D721Med (cell line): ENCODE measurements at regions not wholly inside any gene's neighbourhood (a gene's known extent, or its start where the extent isn't known, plus 50 kb on each side); places are given as distances from the start of the nearest gene placed in this dataset.

ENCODE experiments used
- DNase-seq: peaks from one replicate; pipeline ENCODE4 v3.0.0; 2011; ENCODE audit warnings: low spot score; ENCODE audit not compliant: insufficient read length
- FAIRE-seq: peaks from 2 replicates; lab custom pipeline; 2011; peaks lifted over from hg19 to GRCh38; lab: Jason Lieb, UNC
- CTCF ChIP-seq: IDR thresholded peaks from 2 replicates; pipeline ENCODE4 v1.5.1; 2012; ENCODE audit warnings: mild to moderate bottlenecking, control low read depth; ENCODE audit not compliant: insufficient read depth; ENCODE audit errors: missing control alignments

DNA sequence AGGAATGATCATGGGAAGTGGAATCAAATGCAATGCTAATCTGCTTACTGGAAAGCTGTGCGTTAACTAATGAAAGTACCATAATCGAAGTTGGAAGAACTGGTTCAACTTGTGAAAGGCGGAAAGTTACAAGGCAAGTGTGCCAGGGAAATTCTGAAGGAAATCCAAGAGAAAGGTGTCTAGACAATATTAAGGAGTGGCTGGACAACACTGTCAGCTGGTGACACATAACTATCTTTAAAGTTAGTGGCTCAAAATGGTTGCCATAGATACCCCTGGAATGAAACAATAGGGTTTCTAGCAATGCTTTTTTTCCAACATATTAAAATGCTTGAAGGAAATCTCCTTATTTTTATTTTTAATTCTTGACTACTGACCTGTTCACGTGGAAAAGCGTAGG is 90.4 kb downstream of the BMP2 start:
- DNase-seq (no peak), FAIRE-seq (no peak)
- no peak for TF ChIP-seq CTCF

DNA sequence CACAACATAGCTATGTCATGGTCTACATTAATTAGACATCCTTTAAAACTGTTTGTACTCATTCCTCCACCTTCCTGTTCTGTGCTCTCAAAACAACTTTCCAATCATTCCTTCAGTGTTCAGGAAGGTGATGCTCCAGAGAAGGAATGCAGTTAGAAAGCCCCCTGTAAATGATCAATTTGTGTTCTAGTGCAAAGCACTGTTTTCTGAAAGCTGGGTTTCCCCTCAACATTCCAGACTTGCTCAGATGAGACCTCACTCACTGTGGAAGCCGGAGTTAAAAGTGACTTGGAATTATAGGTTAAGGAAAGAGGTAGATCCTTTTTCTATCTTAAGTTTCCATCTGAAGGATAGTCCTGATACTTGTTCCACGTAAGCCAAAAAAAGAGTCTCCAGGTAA is 95.9 kb downstream of the BMP2 start:
- DNase-seq (no peak), FAIRE-seq (no peak)
- no peak for TF ChIP-seq CTCF

DNA sequence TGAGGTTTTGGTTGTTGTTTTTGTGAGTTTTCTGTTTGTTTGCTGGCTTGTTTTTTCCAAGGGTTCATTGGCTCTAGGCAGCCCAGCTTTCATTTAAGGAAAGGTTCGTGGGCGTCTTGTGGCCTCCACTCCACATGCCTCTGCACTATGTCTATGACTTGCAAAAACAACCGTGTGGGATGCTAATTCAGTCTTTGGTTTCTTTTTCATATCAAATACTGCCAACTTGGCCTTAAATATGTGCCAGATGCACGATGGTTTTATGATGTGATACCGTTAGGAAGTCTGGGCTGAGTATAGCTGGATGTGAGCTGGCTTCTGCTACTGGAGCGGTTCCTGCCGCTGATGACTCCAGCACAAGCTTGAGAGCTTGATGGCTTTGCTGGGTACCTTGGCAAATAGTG is 96.3 kb downstream of the BMP2 start:
- FAIRE-seq (no peak), DNase-seq (no peak)
- TF ChIP-seq CTCF: no peak

DNA sequence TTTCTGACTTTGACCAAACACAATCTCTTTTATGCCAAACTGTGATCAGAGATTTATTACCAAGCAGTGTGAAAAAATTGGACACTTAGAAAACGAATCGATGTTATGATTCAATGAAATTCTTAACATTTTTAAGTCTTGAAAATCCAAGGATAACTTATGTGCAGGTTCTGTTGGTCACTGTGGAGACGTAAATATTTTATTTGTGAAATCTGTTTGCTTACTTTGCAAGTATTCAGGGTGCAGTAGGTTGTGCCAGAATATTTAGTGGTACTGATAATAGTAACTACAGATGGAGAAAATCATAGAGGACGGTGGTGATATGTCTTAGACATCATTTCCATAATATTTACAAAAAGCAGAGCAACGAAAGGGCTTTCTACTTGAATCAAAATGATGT is 97.3 kb downstream of the BMP2 start:
- no peak for DNase-seq
- no peak for TF ChIP-seq CTCF
- FAIRE-seq: no peak

- no peak for TF ChIP-seq CTCF
- FAIRE-seq (no peak), DNase-seq (no peak)
Observed at GRCh38 chr20:6866741-6867140, 99.3 kb downstream of the BMP2 start.

DNA sequence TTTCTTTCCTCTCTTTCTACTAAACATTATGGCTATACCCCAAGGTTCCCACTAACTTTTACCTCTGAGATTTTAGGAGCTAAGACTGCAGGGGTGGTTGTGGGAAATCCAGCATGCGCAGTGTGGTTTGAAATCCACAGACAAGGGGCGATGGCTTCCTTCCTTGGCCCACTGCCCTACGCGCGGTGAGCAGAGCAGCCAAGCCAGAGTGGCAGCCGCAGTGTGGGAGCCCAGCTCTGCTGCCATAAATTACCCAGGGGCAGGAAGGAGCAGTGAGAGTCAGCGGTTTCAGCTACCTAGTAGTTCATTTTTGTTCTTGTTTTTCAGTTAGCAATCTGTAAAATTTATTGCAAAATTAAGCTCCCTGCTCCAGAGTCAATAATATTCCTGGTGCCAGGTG is 101.4 kb downstream of the BMP2 start:
- FAIRE-seq (no peak), DNase-seq (no peak)
- no peak for TF ChIP-seq CTCF

DNA sequence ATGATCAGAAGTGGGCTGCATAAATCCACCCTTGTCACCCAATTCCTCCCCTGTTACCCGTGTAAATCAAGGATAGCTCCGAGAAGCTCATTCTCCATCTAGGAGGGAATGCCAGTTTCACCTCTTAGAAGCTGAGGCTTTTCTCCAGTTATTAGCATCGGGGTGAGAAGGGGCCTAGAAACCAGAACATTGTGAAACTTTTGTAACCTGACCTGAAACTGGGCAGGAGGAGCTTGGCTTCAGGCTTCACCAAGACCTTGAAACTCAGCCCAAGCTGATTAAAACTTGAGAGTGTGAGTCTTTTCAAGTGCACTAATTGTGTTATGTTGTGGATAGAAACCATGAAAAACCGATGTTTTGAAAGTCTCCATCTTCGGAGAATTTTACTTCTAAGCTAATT is 103.1 kb downstream of the BMP2 start:
- DNase-seq (no peak), FAIRE-seq (no peak)
- TF ChIP-seq CTCF: no peak
